Skeletal muscle cell (primary cell): ENCODE measurements at regions not wholly inside any gene's neighbourhood (a gene's known extent, or its start where the extent isn't known, plus 50 kb on each side); places are given as distances from the start of the nearest gene placed in this dataset.

ENCODE experiments used
- DNase-seq: peaks from one replicate; pipeline ENCODE4 v3.0.0-alpha.2; 2010; ENCODE audit warnings: low read depth
- H3K4me3 ChIP-seq: 2 replicates; pipeline ENCODE4 v1.5.1; 2011; ENCODE audit warnings: low read depth, mild to moderate bottlenecking, control low read depth, low read length, moderate library complexity

- no peak overlapping the region for H3K4me3 ChIP-seq
- DNase-seq = no peak
Measured at GRCh38 chr1:36622741-36623648, 140.3 kb upstream of the CSF3R start.

DNA sequence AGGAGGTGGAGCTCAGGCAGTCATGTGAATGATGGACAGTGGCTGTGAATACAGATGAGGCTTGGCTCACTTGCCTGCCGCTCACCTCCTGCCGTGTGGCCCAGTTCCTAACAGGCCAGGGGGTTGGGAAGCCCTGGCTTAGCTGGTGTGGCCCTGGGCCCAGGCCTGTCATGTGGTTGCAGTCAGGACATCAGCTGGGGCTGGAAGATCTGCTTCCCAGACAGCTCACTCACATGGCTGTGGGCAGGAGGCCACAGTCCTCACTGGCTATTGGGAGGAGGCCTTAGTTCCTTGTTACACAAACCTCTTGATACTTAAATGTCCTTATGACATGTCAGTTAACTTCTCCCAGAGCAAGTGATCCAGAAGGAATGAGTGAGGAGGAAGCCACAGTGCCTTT, 138.8 kb upstream of the CSF3R start:
- DNase-seq = no peak
- no peak overlapping the region for H3K4me3 ChIP-seq

DNA sequence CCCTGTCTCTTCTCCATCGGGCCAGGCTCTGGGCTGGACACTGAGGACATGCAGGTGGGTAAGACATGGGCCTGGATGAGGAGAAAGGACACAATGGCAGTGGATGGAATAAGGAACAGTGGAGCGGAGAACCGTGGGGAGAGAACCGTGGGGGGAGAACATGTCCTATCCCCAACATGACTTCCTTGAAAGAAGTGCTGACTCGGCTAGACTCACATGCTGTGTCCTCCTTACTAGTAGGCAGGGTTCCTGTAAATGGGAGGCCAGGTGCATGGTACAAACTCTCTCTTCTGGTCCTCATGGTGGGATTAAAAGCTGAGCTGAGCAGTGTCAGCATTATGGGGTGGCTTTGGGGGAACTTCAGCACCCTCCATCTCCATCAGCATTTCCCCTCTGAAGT, 137.4 kb upstream of the CSF3R start:
- no peak overlapping the region for H3K4me3 ChIP-seq
- DNase-seq = no peak

- DNase-seq = no peak
Measured at GRCh38 chr1:36614991-36615390, 132.3 kb upstream of the CSF3R start.

DNA sequence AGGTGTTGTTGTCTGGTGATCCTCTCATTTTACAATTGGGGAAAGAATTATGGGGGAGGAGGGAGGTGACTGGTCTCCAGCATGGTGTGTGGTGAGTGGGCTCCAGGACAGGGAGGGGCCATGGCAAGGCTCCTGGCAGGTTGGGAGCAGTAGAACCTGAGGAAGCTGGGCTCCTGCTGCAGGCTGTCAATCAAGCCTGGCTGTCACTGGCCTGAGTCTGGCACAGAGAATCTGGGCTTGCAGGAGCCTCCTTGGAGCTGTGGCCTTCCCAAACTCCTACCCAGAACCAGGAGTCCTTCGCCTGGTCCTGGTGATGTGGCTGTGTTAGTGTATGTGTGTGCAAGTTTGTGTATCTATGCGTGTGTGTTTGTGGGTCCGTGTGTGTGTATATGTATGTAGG, 131.9 kb upstream of the CSF3R start:
- no peak overlapping the region for H3K4me3 ChIP-seq
- DNase-seq = no peak

More at GRCh38 chr1:36614991-36615390, 132.3 kb upstream of the CSF3R start:
- no peak overlapping the region for H3K4me3 ChIP-seq

- DNase-seq = no peak
Measured at GRCh38 chr1:36613721-36614120, 131.0 kb upstream of the CSF3R start.

DNA sequence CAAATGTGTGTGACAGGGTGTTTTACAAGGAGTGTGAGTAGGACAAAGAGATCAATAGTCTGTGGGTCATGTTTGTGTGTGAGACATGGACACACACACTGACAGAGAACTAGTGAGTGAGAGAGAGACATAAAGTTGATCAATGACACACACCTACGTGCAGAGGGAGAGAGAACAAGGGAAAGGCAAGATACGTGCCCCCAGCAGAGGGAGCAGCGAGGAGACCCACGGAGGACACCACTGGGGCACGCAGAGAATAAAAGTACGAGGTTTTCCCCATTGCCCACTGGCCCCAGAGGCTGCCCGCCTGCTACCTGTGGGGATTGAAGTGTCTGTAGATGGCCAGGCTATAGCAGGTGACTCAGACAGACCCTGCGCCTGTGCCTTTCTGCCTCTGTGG, 130.2 kb upstream of the CSF3R start:
- H3K4me3 ChIP-seq = no peak overlapping the region
- DNase-seq = no peak

More at GRCh38 chr1:36613721-36614120, 131.0 kb upstream of the CSF3R start:
- no peak overlapping the region for H3K4me3 ChIP-seq

DNA sequence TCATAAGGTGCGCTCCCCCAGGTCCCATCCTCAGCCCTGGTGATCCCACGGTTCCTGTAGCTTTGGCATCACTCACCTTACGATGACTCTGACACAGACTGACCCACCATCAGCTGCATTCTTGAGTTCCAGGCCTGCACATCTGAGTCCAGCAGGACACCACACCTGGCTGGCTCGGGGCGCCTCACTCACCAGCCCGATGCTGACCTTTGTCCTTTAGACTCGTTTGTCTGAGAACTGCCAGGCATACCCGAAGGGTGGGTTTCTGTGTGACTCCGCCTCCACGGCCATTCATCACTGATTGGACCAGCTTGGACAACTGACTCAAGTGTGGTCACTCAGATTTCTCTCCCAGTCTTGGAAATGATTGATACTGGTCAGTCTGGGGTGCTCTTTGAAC, 129.4 kb upstream of the CSF3R start:
- no peak for DNase-seq
- H3K4me3 ChIP-seq = no peak overlapping the region

DNA sequence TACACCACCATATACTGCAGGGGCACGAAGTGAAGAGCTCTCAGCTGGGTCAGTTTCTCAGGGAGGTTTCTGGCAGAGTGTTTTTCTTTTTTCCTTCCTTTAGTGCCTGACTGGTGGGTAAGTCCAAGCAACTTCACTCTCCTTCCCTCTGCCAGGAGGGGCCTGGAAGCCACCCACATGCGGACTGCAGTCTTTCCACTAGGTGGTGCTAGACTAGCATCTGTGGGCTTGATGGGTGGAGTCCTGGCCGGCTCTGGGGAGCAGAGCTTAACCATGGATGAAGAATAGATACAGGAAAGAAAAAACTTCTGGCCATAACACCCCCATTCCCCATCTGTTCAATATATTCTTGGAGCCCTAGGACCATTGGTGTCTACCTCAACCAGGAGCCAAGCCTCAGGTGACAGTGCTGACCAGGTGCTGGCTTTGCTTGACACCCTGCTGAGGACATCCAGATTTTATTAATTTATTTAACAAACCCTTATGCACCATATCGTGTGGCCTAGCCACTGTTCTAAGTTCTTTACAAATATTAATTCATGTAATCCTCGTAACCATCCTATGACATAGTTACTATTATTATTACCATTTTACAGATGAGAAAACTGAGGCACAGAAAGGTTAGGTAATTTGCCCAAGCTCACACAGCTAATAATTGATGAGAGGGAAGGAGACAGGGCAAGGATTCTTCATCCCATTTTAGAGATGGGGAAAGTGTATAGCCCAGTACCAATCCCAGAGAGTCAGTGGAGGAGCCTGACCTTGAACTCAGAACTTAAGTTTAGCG, 126.7 kb upstream of the CSF3R start:
- peak; percentile 3 for DNase-seq
- no peak overlapping the region for H3K4me3 ChIP-seq

GRCh38 chr1:36608272-36608671, 125.6 kb upstream of the CSF3R start:
- DNase-seq = no peak
- H3K4me3 ChIP-seq = no peak overlapping the region

DNA sequence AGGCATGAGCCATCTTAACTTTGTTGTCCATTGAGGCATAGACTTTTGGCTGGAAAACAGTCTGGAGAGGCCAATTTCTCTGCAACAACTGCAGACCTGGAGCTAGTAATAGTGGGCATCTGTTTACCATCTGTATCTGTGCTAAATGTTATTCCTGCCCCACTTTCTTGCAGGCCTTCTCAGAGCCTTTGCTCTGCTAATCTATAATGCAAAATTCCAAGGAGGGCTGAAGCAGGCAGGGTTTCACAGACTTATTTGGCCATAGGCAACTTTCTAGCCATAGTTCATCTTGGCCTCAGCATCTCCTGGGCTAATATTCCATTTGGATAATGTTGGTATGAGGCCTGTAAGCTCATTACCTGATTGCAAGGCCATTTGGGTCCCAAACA, 124.5 kb upstream of the CSF3R start:
- DNase-seq = no peak
- H3K4me3 ChIP-seq = no peak overlapping the region

DNA sequence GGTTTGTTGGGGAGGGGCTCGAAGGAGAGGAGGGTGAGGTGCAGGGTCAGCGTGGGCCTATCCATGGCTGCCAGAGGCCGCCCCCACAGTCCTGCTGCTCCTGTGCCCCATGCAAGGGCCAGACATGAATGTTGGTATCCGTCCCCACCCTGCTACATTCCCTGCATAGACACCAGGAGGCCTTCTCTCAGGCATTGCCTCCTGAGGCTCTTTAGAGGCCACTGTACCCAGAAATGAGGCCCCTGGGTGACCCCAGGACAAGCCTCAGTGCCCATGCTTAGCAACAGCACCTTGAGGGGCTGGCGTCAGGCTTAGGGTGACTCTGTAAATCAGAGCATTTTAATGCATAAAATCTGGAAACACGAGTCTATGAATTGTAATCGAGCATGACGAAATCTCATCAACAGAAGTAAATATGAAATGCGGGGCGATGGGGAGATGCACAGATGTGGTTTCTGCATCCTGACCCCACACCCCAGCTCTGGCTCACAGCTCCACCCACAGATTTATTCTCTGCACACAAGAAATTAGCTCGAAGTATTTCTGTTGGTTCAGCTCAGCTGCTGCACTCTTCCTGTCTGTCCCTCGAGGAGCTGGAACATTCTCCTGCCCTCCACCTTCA, 124.0 kb upstream of the CSF3R start:
- H3K4me3 ChIP-seq = no peak overlapping the region
- DNase-seq = no peak

GRCh38 chr1:36605942-36606640, 123.4 kb upstream of the CSF3R start:
- no peak overlapping the region for H3K4me3 ChIP-seq
- no peak for DNase-seq

GRCh38 chr1:36603461-36603860, 120.7 kb upstream of the CSF3R start:
- no peak overlapping the region for H3K4me3 ChIP-seq
- no peak for DNase-seq

GRCh38 chr1:36602184-36602583, 119.5 kb upstream of the CSF3R start:
- H3K4me3 ChIP-seq = no peak overlapping the region
- no peak for DNase-seq

GRCh38 chr1:36599828-36600227, 117.1 kb upstream of the CSF3R start:
- H3K4me3 ChIP-seq = no peak overlapping the region
- no peak for DNase-seq

DNA sequence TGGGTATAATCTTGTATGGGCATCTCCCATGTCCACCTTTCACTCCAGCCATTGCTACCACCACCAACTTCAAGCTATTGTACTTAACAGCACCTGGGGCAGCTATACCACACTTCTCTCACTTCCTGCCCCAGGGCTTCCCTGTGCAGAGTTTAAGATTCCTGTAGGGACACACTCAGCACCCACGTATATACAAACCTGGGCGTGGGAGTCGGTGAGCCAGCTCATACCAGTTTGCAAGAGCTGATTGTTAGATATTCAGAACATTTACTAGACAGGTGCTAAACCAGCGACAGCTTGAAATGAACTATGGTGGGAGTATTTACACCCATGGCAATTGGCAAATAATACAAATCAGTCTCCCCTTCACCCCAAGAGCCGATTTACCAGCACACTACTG, 114.8 kb upstream of the CSF3R start:
- DNase-seq = no peak
- H3K4me3 ChIP-seq = no peak overlapping the region

DNA sequence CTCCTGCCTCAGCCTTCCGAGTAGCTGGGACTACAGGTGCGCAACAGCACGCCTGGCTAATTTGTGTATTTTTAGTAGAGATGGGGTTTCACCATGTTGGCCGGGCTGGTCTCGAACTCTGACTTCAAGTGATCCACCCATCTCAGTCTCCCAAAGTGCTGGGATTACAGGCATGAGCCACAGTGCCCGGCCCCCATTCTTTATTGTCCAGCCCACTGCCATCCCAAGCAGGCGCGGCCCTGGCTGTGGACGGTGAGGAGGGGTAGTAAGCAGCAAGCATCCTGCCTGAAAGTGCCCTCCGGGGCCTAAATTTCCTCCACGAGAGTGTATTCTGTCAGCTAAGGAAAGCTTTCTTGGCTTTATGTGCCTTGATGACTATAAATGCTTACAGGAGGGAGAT, 113.2 kb upstream of the CSF3R start:
- no peak for DNase-seq
- H3K4me3 ChIP-seq = no peak overlapping the region

DNA sequence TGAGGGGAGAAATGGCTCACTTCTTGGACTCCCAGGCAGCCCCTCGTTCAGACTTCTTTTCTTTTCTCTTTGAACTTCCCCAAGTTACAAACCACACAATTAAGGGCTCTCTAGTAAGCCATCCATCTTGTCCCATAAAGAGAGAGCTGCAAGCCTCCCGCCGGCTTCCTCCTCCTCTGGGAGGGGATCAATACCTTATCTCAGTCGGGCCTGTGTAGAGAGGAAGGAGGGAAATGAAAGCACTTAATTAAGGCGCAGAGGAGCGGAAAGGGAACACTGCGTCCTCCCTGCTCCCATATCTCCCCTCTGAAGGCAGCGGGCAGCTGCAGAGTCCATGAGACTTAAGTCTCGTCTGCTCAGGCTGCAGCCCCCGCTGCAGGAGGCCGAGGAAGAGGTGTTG, 112.6 kb upstream of the CSF3R start:
- DNase-seq = no peak
- H3K4me3 ChIP-seq = no peak overlapping the region

DNA sequence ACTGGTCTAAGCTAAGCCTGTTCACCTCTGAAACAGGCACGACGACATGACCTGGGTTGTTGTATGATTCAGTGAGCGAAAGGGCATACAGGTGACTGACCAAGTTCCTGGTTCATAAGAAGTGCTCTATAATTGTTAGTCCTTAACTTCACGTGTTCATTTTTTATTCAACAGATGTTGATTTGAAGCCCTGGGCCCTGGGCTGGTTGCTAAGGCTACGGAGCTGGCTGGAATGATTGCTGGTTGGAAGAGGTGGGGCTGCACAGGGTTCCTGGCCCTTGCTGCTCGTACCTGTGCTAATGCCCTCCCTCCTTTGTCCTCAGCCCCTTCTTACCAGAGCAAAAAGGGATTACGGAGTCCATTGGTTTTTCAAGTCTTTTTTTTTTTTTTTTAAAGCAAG, 111.3 kb upstream of the CSF3R start:
- no peak overlapping the region for H3K4me3 ChIP-seq
- no peak for DNase-seq
